SU-DHL-6 (cell line): ENCODE measurements at regions not wholly inside any gene's neighbourhood (a gene's known extent, or its start where the extent isn't known, plus 50 kb on each side); places are given as distances from the start of the nearest gene placed in this dataset.

Source experiments
- CTCF ChIP-seq: fragments of 200-600 bp; sonication (generic); IDR thresholded peaks from one replicate; pipeline ENCODE4 v1.5.1; 2017; ENCODE audit warnings: antibody characterized with exemption, mild to moderate bottlenecking, low read length, moderate library complexity; ENCODE audit not compliant: insufficient read depth, poor library complexity, severe bottlenecking
- EZH2phosphoT487 ChIP-seq: fragments of 200-600 bp; sonication (generic), shearing (Covaris generic); conservative IDR thresholded peaks from 2 replicates; pipeline ENCODE4 v1.6.1; 2018; ENCODE audit warnings: mild to moderate bottlenecking, antibody characterized with exemption, low read length, moderate library complexity, mixed read lengths

GRCh38 chr10:129028451-129028850, 438.6 kb upstream of the MGMT start:
- TF ChIP-seq CTCF, result no peak
- TF ChIP-seq EZH2phosphoT487, result no peak
